WERI-Rb-1 (cell line): ENCODE measurements at regions not wholly inside any gene's neighbourhood (a gene's known extent, or its start where the extent isn't known, plus 50 kb on each side); places are given as distances from the start of the nearest gene placed in this dataset.

Experiments
- DNase-seq: peaks from one replicate; pipeline ENCODE4 v3.0.0-alpha.2; 2020
- H3K27ac ChIP-seq: fragments of 250-450 bp; sonication (Bioruptor Pico); 2 replicates; pipeline ENCODE4 v1.5.1; 2020; ENCODE audit warnings: mild to moderate bottlenecking, moderate library complexity
- H3K27me3 ChIP-seq: fragments of 250-450 bp; sonication (Bioruptor Pico); 2 replicates; pipeline ENCODE4 v1.5.1; 2021; ENCODE audit warnings: mild to moderate bottlenecking, low read depth, moderate library complexity; ENCODE audit not compliant: insufficient read depth, severe bottlenecking
- H3K36me3 ChIP-seq: fragments of 250-450 bp; sonication (Bioruptor Pico); 2 replicates; pipeline ENCODE4 v1.5.1; 2020; ENCODE audit warnings: mild to moderate bottlenecking, moderate library complexity
- H3K4me3 ChIP-seq: 2 replicates; pipeline ENCODE4 v1.5.1; 2011; ENCODE audit warnings: low read depth, mild to moderate bottlenecking, control low read depth, low read length
- H3K9me3 ChIP-seq: fragments of 250-450 bp; sonication (Bioruptor Pico); 2 replicates; pipeline ENCODE4 v1.5.1; 2021; ENCODE audit warnings: mild to moderate bottlenecking, moderate library complexity; ENCODE audit not compliant: severe bottlenecking
- TF ChIP-seq, protein P1 (sequence below): IDR thresholded peaks from 2 replicates; pipeline ENCODE4 v1.5.1; 2011; ENCODE audit warnings: low read depth, mild to moderate bottlenecking, control low read depth, inconsistent platforms, low read length

DNA sequence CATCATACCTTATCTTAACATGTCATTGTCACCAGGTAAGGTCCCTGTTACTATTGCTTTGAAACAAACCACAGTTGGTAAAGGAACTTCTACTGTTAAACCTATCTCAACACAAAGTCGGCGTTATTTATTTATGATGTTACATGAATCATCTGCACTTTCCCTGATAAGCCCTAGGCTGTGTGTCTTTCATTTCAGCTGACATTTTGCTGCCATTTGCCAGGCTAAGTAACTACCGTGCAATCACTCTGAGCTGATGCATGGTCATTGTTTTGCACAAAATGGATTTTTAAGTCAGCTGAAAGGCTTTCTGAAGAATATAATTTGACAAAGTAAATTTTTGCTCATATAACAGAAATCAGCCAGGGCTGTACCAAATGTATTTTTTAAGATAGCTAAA, 546.5 kb downstream of the ZNF608 start:
- H3K27me3 ChIP-seq = no peaks in the 10 kb centered on the region
- H3K36me3 ChIP-seq = no peaks in the 10 kb centered on the region
- no peak overlapping the region for H3K27ac ChIP-seq
- no peak overlapping the region for H3K4me3 ChIP-seq
- peaks cover 8% of the 10 kb centered on the region for H3K9me3 ChIP-seq
- TF ChIP-seq, protein P1, sequence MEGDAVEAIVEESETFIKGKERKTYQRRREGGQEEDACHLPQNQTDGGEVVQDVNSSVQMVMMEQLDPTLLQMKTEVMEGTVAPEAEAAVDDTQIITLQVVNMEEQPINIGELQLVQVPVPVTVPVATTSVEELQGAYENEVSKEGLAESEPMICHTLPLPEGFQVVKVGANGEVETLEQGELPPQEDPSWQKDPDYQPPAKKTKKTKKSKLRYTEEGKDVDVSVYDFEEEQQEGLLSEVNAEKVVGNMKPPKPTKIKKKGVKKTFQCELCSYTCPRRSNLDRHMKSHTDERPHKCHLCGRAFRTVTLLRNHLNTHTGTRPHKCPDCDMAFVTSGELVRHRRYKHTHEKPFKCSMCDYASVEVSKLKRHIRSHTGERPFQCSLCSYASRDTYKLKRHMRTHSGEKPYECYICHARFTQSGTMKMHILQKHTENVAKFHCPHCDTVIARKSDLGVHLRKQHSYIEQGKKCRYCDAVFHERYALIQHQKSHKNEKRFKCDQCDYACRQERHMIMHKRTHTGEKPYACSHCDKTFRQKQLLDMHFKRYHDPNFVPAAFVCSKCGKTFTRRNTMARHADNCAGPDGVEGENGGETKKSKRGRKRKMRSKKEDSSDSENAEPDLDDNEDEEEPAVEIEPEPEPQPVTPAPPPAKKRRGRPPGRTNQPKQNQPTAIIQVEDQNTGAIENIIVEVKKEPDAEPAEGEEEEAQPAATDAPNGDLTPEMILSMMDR = no peak
- no peak for DNase-seq

DNA sequence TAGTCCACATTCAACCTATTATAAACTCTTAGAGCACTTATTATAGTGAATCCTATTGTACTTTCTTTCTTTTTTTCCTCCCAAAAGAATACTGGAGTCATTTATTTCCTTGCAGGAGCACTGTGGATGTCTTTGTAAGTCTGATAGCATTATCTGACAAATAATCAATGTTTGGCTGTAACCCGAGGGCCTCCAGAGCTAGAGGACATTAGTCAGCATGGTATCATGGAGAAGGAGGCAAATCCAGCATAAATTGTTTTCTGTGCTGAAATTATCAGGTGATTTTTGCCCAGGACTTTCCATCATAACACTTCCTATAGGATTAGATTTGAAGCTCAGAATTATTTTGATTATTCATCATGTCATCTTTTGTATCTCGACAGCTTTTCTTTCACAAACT, 551.0 kb downstream of the ZNF608 start:
- H3K36me3 ChIP-seq = no peaks in the 10 kb centered on the region
- H3K27me3 ChIP-seq = no peaks in the 10 kb centered on the region
- no peaks in the 10 kb centered on the region for H3K9me3 ChIP-seq
- no peak overlapping the region for H3K4me3 ChIP-seq
- TF ChIP-seq, protein P1 = no peak
- no peak overlapping the region for H3K27ac ChIP-seq
- DNase-seq = no peak

DNA sequence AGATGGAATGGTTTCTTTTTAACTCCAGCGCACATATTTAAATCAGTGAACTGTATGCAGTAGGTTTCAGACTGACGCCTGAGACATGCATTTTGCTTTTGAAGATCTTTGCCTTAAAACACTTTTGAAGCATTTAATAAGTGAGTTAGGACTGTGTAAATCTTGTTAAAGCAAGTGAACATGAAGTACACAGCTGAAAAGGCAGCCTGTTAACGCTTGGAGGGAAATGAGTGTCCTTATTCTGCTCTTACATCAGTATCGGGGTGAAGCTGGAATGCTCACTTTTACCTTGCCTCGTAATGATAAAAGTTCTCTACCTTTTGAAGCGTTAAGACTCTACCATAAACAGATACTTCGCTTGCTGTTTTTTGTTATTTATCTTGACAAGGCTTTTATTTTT, 552.2 kb downstream of the ZNF608 start:
- DNase-seq = no peak
- no peak overlapping the region for H3K27ac ChIP-seq
- no peaks in the 10 kb centered on the region for H3K27me3 ChIP-seq
- H3K4me3 ChIP-seq = no peak overlapping the region
- H3K36me3 ChIP-seq = no peaks in the 10 kb centered on the region
- TF ChIP-seq, protein P1 = no peak
- H3K9me3 ChIP-seq = no peaks in the 10 kb centered on the region

DNA sequence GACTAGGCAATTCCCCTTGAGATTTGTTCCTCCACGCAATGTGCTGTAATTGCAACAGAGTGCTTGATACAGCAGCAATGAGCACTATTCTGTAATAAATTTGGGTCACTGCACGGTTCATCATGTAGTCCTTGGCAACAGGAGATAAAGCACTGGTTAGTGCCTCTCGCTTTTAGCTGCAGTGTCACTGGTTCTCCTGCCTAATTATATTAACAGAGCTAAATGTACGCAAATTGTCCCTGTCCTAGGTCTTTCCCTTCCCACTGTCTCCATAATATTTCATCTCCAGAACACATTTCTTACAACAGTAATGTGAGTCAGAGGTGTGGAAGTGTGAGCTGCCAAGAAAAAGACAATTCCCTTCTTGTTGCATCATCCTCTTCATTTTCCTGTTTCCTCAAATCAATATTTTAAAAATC, 553.1 kb downstream of the ZNF608 start:
- Histone ChIP-seq H3K36me3 (no peaks in the 10 kb centered on the region), H3K9me3 (no peaks in the 10 kb centered on the region), H3K27me3 (no peaks in the 10 kb centered on the region), H3K27ac (no peak overlapping the region), H3K4me3 (no peak overlapping the region)
- TF ChIP-seq, protein P1 = no peak
- DNase-seq = no peak

DNA sequence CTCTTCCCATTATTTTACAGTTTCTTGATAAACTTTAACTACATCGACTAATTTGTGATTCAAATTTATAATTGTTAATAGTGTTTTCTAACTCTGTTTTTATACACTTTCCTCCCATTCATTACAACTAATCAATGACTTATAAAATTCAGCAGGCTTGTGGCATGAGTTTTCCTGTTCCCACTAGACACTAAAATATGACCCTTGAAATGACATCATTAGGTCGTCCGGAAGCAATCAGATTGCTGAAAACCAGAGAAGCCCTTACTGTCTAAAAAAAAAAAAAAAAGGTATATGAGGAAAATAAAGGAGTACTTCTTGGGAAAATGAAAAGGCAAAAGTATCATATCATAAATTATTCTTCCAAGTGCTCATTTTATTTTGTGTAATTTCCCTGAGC, 553.7 kb downstream of the ZNF608 start:
- TF ChIP-seq, protein P1 = no peak
- H3K27ac ChIP-seq = no peak overlapping the region
- no peak for DNase-seq

DNA sequence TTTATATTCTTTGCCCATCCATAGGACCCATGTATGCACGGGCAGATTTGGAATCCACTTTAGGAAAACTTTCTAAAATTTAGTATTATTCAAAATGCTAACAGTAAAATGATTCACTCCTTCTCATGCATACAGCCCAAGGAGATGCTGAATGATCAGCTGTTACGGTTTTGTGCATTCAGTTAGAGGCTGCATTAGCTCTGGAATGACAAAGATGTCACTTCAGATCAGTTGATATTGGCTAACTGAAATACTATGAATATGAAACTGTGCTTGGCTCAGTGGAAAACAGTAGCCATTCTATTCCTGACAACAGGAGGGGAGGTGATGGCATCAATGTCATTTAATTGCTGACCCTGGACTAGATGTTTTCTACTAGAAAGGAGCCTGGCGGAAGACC, 560.7 kb downstream of the ZNF608 start:
- Histone ChIP-seq H3K9me3 (no peaks in the 10 kb centered on the region), H3K4me3 (no peak overlapping the region), H3K27me3 (no peaks in the 10 kb centered on the region), H3K36me3 (no peaks in the 10 kb centered on the region), H3K27ac (no peak overlapping the region)
- DNase-seq = no peak
- TF ChIP-seq, protein P1 = no peak

More for the DNA sequence above, 553.7 kb downstream of the ZNF608 start:
- no peaks in the 10 kb centered on the region for H3K9me3 ChIP-seq
- no peaks in the 10 kb centered on the region for H3K36me3 ChIP-seq
- H3K27me3 ChIP-seq = no peaks in the 10 kb centered on the region
- no peak overlapping the region for H3K4me3 ChIP-seq
